ENCODE measurements at regions not wholly inside any gene's neighbourhood (a gene's known extent, or its start where the extent isn't known, plus 50 kb on each side); places are given as distances from the start of the nearest gene placed in this dataset.

- TF ChIP-seq CTCF (conservative IDR thresholded peaks at IDR 0.05; ENCODE audit: low read length) (no peak), EZH2phosphoT487 (IDR thresholded peaks at IDR 0.05; ENCODE audit: borderline replicate concordance) (no peak)
- Histone ChIP-seq H3K36me3 (ENCODE audit: insufficient read depth, low read length) (no peaks in the 10 kb centered on the region), H3K9ac (ENCODE audit: low read depth, low read length, poor library complexity, severe bottlenecking) (no peak overlapping the region), H3K4me3 (ENCODE audit: low read length, poor library complexity, severe bottlenecking) (no peak overlapping the region), H3K79me2 (ENCODE audit: insufficient read depth, low read length) (no peaks in the 10 kb centered on the region), H3K9me3 (ENCODE audit: insufficient read depth, low read depth, low read length) (no peaks in the 10 kb centered on the region), H3K9me2 (replicated peaks; ENCODE audit: low read depth, low read length) (no peaks in the 10 kb centered on the region), H3K4me1 (ENCODE audit: insufficient read depth, low read length, poor library complexity, severe bottlenecking) (no peaks in the 10 kb centered on the region), H4K20me1 (ENCODE audit: insufficient read depth, low read length, poor library complexity, severe bottlenecking) (no peaks in the 10 kb centered on the region), H3F3A (ENCODE audit: low read depth) (no peaks in the 10 kb centered on the region), H3K27me3 (ENCODE audit: insufficient read depth, low read length, poor library complexity, severe bottlenecking) (no peaks in the 10 kb centered on the region), H2AFZ (ENCODE audit: low read length) (no peak overlapping the region), H3K4me2 (ENCODE audit: low read depth, low read length, poor library complexity, severe bottlenecking) (no peak overlapping the region)
Observed at GRCh38 chr11:31972623-31973022, 118.3 kb upstream of the RCN1 start.

- H3K4me3 ChIP-seq (ENCODE audit: low read length, poor library complexity, severe bottlenecking) = no peak overlapping the region
Observed at GRCh38 chr11:31969359-31969702, 121.5 kb upstream of the RCN1 start.

GRCh38 chr11:31968461-31969358 is 122.2 kb upstream of the RCN1 start:
- Histone ChIP-seq H3K4me1 (ENCODE audit: insufficient read depth, low read length, poor library complexity, severe bottlenecking) (no peaks in the 10 kb centered on the region), H2AFZ (ENCODE audit: low read length) (no peak overlapping the region), H3F3A (ENCODE audit: low read depth) (no peaks in the 10 kb centered on the region), H3K4me2 (ENCODE audit: low read depth, low read length, poor library complexity, severe bottlenecking) (no peak overlapping the region), H4K20me1 (ENCODE audit: insufficient read depth, low read length, poor library complexity, severe bottlenecking) (no peaks in the 10 kb centered on the region), H3K9me3 (ENCODE audit: insufficient read depth, low read depth, low read length) (no peaks in the 10 kb centered on the region), H3K79me2 (ENCODE audit: insufficient read depth, low read length) (no peaks in the 10 kb centered on the region), H3K27me3 (ENCODE audit: insufficient read depth, low read length, poor library complexity, severe bottlenecking) (no peaks in the 10 kb centered on the region), H3K9ac (ENCODE audit: low read depth, low read length, poor library complexity, severe bottlenecking) (no peak overlapping the region), H3K36me3 (ENCODE audit: insufficient read depth, low read length) (no peaks in the 10 kb centered on the region), H3K9me2 (replicated peaks; ENCODE audit: low read depth, low read length) (no peaks in the 10 kb centered on the region), H3K4me3 (ENCODE audit: low read length, poor library complexity, severe bottlenecking) (no peak overlapping the region)
- no peak for TF ChIP-seq CTCF (conservative IDR thresholded peaks at IDR 0.05; ENCODE audit: low read length)
- no peak for TF ChIP-seq EZH2phosphoT487 (IDR thresholded peaks at IDR 0.05; ENCODE audit: borderline replicate concordance)

More at GRCh38 chr11:31969359-31969702, 121.5 kb upstream of the RCN1 start:
- Histone ChIP-seq H3K9ac (ENCODE audit: low read depth, low read length, poor library complexity, severe bottlenecking) (no peak overlapping the region), H2AFZ (ENCODE audit: low read length) (no peak overlapping the region), H3K9me3 (ENCODE audit: insufficient read depth, low read depth, low read length) (no peaks in the 10 kb centered on the region), H3K36me3 (ENCODE audit: insufficient read depth, low read length) (no peaks in the 10 kb centered on the region), H3K9me2 (replicated peaks; ENCODE audit: low read depth, low read length) (no peaks in the 10 kb centered on the region), H3K27me3 (ENCODE audit: insufficient read depth, low read length, poor library complexity, severe bottlenecking) (no peaks in the 10 kb centered on the region), H4K20me1 (ENCODE audit: insufficient read depth, low read length, poor library complexity, severe bottlenecking) (no peaks in the 10 kb centered on the region), H3K4me2 (ENCODE audit: low read depth, low read length, poor library complexity, severe bottlenecking) (no peak overlapping the region), H3K4me1 (ENCODE audit: insufficient read depth, low read length, poor library complexity, severe bottlenecking) (no peaks in the 10 kb centered on the region), H3K79me2 (ENCODE audit: insufficient read depth, low read length) (no peaks in the 10 kb centered on the region), H3F3A (ENCODE audit: low read depth) (no peaks in the 10 kb centered on the region)
- no peak for TF ChIP-seq CTCF (conservative IDR thresholded peaks at IDR 0.05; ENCODE audit: low read length)
- TF ChIP-seq EZH2phosphoT487 (IDR thresholded peaks at IDR 0.05; ENCODE audit: borderline replicate concordance) = no peak

Data from Loucy (cell line).